Calu3 (cell line): ENCODE measurements at regions not wholly inside any gene's neighbourhood (a gene's known extent, or its start where the extent isn't known, plus 50 kb on each side); places are given as distances from the start of the nearest gene placed in this dataset.

Experiments
- BruUV-seq: library from RNA; stranded (reverse); fragments of 400-500 nt; replicated peaks from 2 replicates; lab custom pipeline; 2021; lab: Mats Ljungman, UMichigan
- CTCF ChIA-PET: fragments of 300-600 bp; sonication (Branson Sonifier 250); formaldehyde crosslinking; loops from one replicate; lab custom pipeline; 2022; ENCODE audit warnings: antibody characterized with exemption; lab: Charles Lee
- DNase-seq: peaks from one replicate; pipeline ENCODE4 v3.0.0; 2022
- H3K27ac Mint-ChIP-seq: one replicate; pipeline ENCODE4 v1.8.0; 2022; ENCODE audit warnings: mixed read lengths; ENCODE audit not compliant: unreplicated experiment
- H3K27me3 Mint-ChIP-seq: one replicate; pipeline ENCODE4 v1.8.0; 2022; ENCODE audit warnings: mixed read lengths; ENCODE audit not compliant: unreplicated experiment
- H3K36me3 Mint-ChIP-seq: one replicate; pipeline ENCODE4 v1.8.0; 2022; ENCODE audit warnings: mild to moderate bottlenecking, moderate library complexity, mixed read lengths; ENCODE audit not compliant: insufficient read depth, unreplicated experiment
- H3K4me1 Mint-ChIP-seq: one replicate; pipeline ENCODE4 v1.8.0; 2022; ENCODE audit warnings: mild to moderate bottlenecking, low read depth, mixed read lengths; ENCODE audit not compliant: unreplicated experiment
- H3K4me3 Mint-ChIP-seq: one replicate; pipeline ENCODE4 v1.8.0; 2022; ENCODE audit warnings: mild to moderate bottlenecking, low read depth, moderate library complexity, mixed read lengths; ENCODE audit not compliant: unreplicated experiment
- H3K9me3 Mint-ChIP-seq: one replicate; pipeline ENCODE4 v1.8.0; 2022; ENCODE audit warnings: low read depth, mixed read lengths; ENCODE audit not compliant: unreplicated experiment
- intact Hi-C: fragments of 100-400 bp; cut with micrococcal nuclease; formaldehyde crosslinking; loops from one replicate; pipeline ENCODE4 v1.10.0; 2022; ENCODE audit not compliant: unreplicated experiment
- TF ChIP-seq, protein P1 (sequence below): fragments of 200-600 bp; IDR thresholded peaks from one replicate; pipeline ENCODE4 v1.8.0; 2022; ENCODE audit warnings: antibody characterized with exemption; ENCODE audit not compliant: unreplicated experiment

DNA sequence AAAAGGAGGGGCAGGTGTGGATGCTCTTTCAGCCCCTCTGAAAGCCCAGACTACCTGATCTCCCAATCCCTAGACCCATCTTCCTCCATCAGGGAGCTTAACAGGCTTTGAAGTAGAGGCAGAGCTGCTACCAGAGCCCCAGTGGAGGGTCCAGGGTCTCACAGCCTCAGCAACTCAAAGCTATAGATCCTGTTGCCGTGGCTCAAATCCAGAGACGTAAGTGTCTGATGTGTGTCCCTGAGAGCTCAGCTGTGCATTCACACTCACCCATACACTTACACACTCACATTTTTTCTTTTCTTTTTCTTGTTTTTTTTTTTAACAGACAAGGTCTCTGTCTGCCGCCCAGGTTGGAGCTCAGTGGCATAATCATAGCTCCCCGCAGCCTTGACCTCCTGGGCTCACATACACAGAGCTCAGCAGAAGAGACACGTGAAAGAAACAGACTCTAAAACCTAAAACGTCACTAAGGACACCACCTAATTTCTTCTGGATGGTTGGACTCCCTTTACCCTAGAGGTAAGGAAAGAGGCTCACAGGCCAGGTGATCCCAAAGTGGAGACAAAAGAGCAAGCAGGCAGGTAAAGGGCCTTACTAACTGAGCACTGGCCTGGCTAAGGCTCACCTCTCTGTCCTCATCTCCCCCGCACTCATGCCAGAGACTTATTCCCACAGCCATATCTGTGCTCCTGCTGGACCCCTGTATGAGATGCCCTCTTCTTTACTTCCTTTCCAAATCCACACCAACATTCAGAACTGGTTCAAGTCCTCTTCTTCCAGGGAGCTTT lies 80.7 kb downstream of the SCN11A start:
- intact Hi-C loops, result no loop called here
- Mint-ChIP-seq H3K36me3 (no peaks in the 10 kb centered on the region), H3K4me1 (no peaks in the 10 kb centered on the region), H3K27me3 (peaks cover 28% of the 10 kb centered on the region), H3K9me3 (no peaks in the 10 kb centered on the region), H3K4me3 (no peak overlapping the region), H3K27ac (no peak overlapping the region)
- DNase-seq, result no peak
- TF ChIP-seq, protein P1, sequence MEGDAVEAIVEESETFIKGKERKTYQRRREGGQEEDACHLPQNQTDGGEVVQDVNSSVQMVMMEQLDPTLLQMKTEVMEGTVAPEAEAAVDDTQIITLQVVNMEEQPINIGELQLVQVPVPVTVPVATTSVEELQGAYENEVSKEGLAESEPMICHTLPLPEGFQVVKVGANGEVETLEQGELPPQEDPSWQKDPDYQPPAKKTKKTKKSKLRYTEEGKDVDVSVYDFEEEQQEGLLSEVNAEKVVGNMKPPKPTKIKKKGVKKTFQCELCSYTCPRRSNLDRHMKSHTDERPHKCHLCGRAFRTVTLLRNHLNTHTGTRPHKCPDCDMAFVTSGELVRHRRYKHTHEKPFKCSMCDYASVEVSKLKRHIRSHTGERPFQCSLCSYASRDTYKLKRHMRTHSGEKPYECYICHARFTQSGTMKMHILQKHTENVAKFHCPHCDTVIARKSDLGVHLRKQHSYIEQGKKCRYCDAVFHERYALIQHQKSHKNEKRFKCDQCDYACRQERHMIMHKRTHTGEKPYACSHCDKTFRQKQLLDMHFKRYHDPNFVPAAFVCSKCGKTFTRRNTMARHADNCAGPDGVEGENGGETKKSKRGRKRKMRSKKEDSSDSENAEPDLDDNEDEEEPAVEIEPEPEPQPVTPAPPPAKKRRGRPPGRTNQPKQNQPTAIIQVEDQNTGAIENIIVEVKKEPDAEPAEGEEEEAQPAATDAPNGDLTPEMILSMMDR, result no peak
- no TSS peak for BruUV-seq
- CTCF ChIA-PET, result no interaction called here

DNA sequence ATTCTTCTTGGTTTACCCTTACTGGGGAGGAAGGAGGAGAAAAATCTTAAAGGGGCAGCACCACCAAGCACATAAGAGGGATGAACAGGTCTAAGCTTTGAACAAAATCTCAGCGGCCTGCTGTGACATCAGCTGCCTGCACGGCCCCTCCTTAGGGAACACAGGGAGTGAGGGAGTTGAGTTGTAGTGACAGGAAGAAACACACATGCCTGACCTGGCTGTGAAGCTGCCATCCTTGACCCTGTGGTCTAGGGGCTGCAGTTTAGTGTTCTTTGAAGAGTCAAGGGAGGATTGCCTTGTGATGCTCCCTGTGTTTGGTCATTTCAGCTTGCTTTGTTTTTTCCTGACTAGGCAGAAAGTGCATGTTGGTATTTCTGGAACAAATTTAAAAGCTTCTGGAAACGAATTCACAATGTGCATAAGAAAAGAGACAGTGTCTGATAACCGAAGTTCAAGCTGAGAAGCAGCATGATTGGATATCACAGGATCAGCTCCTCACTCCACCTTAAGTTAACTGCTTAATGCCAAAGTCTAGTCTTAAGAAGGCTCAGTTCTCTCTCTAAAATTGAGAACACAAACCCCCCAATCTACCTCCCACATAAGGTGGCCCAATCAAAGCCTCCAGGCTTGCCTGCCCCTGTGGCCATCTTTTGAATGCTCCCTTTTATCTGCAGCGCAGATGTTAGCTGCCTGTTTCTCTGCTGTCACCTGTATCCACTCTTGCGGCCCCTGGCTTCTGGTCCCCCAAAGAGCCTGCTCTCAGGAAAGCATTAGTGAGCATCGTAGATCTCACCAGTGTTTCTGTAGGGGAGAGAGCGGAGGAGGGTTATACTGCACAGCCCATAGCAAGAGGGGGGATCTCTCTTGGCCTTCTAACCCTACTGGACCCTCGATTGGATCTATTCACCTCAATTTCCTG lies 82.2 kb downstream of the SCN11A start:
- no TSS peak for BruUV-seq
- Mint-ChIP-seq H3K36me3 (no peaks in the 10 kb centered on the region), H3K4me1 (no peaks in the 10 kb centered on the region), H3K4me3 (no peak overlapping the region), H3K9me3 (no peaks in the 10 kb centered on the region), H3K27ac (no peak overlapping the region), H3K27me3 (peaks cover 27% of the 10 kb centered on the region)
- TF ChIP-seq, protein P1, result no peak
- CTCF ChIA-PET, result no interaction called here
- intact Hi-C loops, result no loop called here
- no peak for DNase-seq

DNA sequence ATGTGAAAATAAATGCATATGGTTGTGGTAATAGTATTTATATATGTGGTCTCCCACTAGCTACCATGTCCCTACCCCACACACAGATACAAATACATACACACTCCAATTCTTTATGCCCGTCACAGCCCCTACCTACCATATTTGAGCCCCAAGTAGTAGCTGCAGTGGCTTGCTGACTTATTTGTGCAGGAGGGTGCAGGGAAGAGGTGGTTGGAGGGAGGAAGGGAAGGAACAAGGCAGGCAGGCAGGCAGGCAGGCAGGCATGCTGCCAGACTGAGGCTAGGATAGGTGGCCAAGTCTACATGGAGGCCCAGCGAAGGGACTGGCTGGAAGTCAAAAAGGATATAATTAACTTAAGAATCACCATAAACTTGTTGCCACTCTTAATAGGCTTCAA lies 82.9 kb downstream of the SCN11A start:
- DNase-seq, result no peak
- CTCF ChIA-PET, result no interaction called here
- TF ChIP-seq, protein P1, result no peak
- Mint-ChIP-seq H3K9me3 (no peaks in the 10 kb centered on the region), H3K4me3 (no peak overlapping the region), H3K36me3 (no peaks in the 10 kb centered on the region), H3K27me3 (peaks cover 27% of the 10 kb centered on the region), H3K4me1 (no peaks in the 10 kb centered on the region), H3K27ac (no peak overlapping the region)
- intact Hi-C loops, result no loop called here
- BruUV-seq, result no TSS peak

DNA sequence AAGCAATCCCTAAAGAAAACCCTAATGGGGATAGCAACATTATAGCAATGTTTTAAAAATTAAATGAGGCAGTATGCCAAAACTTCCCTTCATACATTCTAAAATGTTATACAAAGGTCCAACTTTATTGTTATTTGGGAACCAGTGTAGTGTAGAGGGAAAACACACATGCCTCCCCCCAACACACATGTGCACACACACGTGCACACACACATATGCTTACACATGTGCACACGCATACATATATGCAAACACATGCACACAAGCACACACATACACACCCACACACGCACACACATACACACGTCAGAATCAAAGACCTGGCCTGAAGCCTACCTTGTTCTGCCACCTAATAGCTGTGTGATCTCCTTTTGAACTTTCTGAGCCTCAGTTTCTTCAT lies 83.3 kb downstream of the SCN11A start:
- H3K9me3 Mint-ChIP-seq, result no peaks in the 10 kb centered on the region
- no peak for DNase-seq
- intact Hi-C loops, result no loop called here
- no TSS peak for BruUV-seq
- no peak overlapping the region for H3K27ac Mint-ChIP-seq
- peaks cover 27% of the 10 kb centered on the region for H3K27me3 Mint-ChIP-seq
- CTCF ChIA-PET, result no interaction called here
- TF ChIP-seq, protein P1, result no peak
- H3K36me3 Mint-ChIP-seq, result no peaks in the 10 kb centered on the region
- no peak overlapping the region for H3K4me3 Mint-ChIP-seq
- no peaks in the 10 kb centered on the region for H3K4me1 Mint-ChIP-seq
